ENCODE measurements at regions not wholly inside any gene's neighbourhood (a gene's known extent, or its start where the extent isn't known, plus 50 kb on each side); places are given as distances from the start of the nearest gene placed in this dataset.

DNA sequence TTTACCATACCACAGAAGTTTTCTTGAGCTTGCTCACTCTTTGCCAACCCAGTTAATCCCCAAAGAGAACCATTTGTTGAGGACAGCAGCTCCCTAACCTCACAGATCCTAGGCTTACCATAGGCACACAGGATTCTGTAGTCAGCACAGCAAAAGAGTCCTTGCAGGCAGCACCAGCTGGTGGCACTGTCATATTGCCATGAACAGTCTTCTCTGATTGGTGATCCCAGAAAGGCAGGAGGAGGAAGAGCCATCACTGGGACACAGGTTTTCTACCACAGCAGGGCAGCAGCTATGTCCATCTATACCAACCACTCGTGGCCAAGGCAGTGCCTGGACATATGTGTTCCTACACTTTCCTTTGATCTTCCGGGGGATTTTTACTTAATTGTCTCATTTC, 297.1 kb upstream of the CD180 start:
- Histone ChIP-seq H3K9me2 (replicated peaks; ENCODE audit: insufficient read depth, low read length) (no peaks in the 10 kb centered on the region), H2AFZ (ENCODE audit: low read depth, low read length, severe bottlenecking) (no peak overlapping the region), H3K4me2 (ENCODE audit: low read depth, low read length, poor library complexity, severe bottlenecking) (no peak overlapping the region), H3K79me2 (ENCODE audit: insufficient read depth, low read length) (no peaks in the 10 kb centered on the region), H3K27me3 (ENCODE audit: low read length) (no peaks in the 10 kb centered on the region), H3K4me3 (ENCODE audit: insufficient read depth, low read length, poor library complexity, severe bottlenecking) (no peak overlapping the region), H3K9ac (ENCODE audit: low read length) (no peak overlapping the region), H3K36me3 (ENCODE audit: low read length) (no peaks in the 10 kb centered on the region), H3K27ac (ENCODE audit: low read depth, low read length) (no peak overlapping the region), H3K9me3 (ENCODE audit: insufficient read depth, low read length) (no peaks in the 10 kb centered on the region), H4K20me1 (ENCODE audit: low read depth, low read length) (no peaks in the 10 kb centered on the region), H3F3A (ENCODE audit: insufficient read depth) (no peaks in the 10 kb centered on the region)
- TF ChIP-seq EZH2phosphoT487 (conservative IDR thresholded peaks at IDR 0.05; ENCODE audit: low read length): no peak
- no peak for TF ChIP-seq CTCF (IDR thresholded peaks at IDR 0.05; ENCODE audit: insufficient read depth, low read length, poor library complexity, severe bottlenecking)

DNA sequence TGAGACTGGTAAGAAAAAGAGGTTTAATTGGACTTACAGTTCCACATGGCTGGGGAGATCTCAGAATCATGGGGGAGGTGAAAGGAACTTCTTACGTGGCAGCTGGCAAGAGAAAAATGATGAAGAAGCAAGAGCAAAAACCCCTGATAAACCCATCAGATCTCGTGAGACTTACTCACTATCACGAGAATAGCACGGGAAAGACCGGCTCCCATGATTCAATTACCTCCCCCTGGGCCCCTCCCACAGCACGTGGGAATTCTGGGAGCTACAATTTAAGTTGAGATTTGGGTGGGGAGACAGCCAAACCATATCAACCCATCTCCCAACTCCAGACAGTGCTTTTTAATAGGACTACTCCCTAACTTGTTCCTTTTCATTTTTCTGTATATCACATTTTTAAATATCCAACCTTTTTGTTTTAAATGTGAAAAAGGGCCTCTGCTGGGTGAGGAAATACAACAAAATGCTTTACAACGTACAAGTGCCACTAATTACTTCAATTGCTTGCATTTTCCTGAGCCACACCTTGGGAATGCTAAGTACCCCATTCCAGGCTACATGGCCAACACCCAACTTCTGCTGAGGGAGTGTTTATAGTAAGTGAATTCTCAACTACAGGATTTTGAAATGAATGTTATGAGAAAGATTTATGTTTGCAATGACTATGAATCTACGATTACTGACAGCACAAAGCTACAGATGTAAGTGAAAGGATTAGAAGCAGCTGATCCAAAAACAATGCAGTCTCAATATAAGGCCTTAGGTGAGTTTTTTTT, 294.1 kb upstream of the CD180 start:
- no peak overlapping the region for H3K9ac ChIP-seq (ENCODE audit: low read length)
- no peaks in the 10 kb centered on the region for H3K9me2 ChIP-seq (replicated peaks; ENCODE audit: insufficient read depth, low read length)
- H3K36me3 ChIP-seq (ENCODE audit: low read length): no peaks in the 10 kb centered on the region
- no peaks in the 10 kb centered on the region for H3K27me3 ChIP-seq (ENCODE audit: low read length)
- TF ChIP-seq EZH2phosphoT487 (conservative IDR thresholded peaks at IDR 0.05; ENCODE audit: low read length) (no peak), CTCF (IDR thresholded peaks at IDR 0.05; ENCODE audit: insufficient read depth, low read length, poor library complexity, severe bottlenecking) (no peak)
- no peaks in the 10 kb centered on the region for H3K9me3 ChIP-seq (ENCODE audit: insufficient read depth, low read length)
- no peak overlapping the region for H2AFZ ChIP-seq (ENCODE audit: low read depth, low read length, severe bottlenecking)
- H3K27ac ChIP-seq (ENCODE audit: low read depth, low read length): no peak overlapping the region
- no peaks in the 10 kb centered on the region for H3F3A ChIP-seq (ENCODE audit: insufficient read depth)
- no peak overlapping the region for H3K4me3 ChIP-seq (ENCODE audit: insufficient read depth, low read length, poor library complexity, severe bottlenecking)
- no peaks in the 10 kb centered on the region for H4K20me1 ChIP-seq (ENCODE audit: low read depth, low read length)
- no peaks in the 10 kb centered on the region for H3K79me2 ChIP-seq (ENCODE audit: insufficient read depth, low read length)
- no peak overlapping the region for H3K4me2 ChIP-seq (ENCODE audit: low read depth, low read length, poor library complexity, severe bottlenecking)

- H3K4me2 ChIP-seq (ENCODE audit: low read depth, low read length, poor library complexity, severe bottlenecking): no peak overlapping the region
- no peaks in the 10 kb centered on the region for H3F3A ChIP-seq (ENCODE audit: insufficient read depth)
These were observed 292.3 kb upstream of the CD180 start for GRCh38 chr5:67488885-67489284.

More at GRCh38 chr5:67488885-67489284, 292.3 kb upstream of the CD180 start:
- Histone ChIP-seq H3K36me3 (ENCODE audit: low read length) (no peaks in the 10 kb centered on the region), H3K9me3 (ENCODE audit: insufficient read depth, low read length) (no peaks in the 10 kb centered on the region), H3K27me3 (ENCODE audit: low read length) (no peaks in the 10 kb centered on the region), H4K20me1 (ENCODE audit: low read depth, low read length) (no peaks in the 10 kb centered on the region), H3K4me3 (ENCODE audit: insufficient read depth, low read length, poor library complexity, severe bottlenecking) (no peak overlapping the region), H3K9me2 (replicated peaks; ENCODE audit: insufficient read depth, low read length) (no peaks in the 10 kb centered on the region), H2AFZ (ENCODE audit: low read depth, low read length, severe bottlenecking) (no peak overlapping the region), H3K9ac (ENCODE audit: low read length) (no peak overlapping the region), H3K27ac (ENCODE audit: low read depth, low read length) (no peak overlapping the region), H3K79me2 (ENCODE audit: insufficient read depth, low read length) (no peaks in the 10 kb centered on the region)
- TF ChIP-seq EZH2phosphoT487 (conservative IDR thresholded peaks at IDR 0.05; ENCODE audit: low read length) (no peak), CTCF (IDR thresholded peaks at IDR 0.05; ENCODE audit: insufficient read depth, low read length, poor library complexity, severe bottlenecking) (no peak)
